Spleen (tissue), 11 donors: ENCODE measurements at regions not wholly inside any gene's neighbourhood (a gene's known extent, or its start where the extent isn't known, plus 50 kb on each side); places are given as distances from the start of the nearest gene placed in this dataset.

ENCODE experiments used
- DNase-seq: peaks from one replicate; pipeline ENCODE4 v3.0.0-alpha.2; 2020
- H3K27ac ChIP-seq, 8 donors: fragments of 200-600 bp; sonication (generic) in 7 of 8; 1 replicate in 4 of 8; 2 replicates in 4 of 8; pipeline versions ENCODE4 v1.5.0 to v1.8.0; 2016 to 2021; ENCODE audit warnings: inconsistent platforms in 4 of 8, mild to moderate bottlenecking in 4 of 8, moderate library complexity in 1 of 8
- H3K27me3 ChIP-seq, 7 donors: fragments of 200-600 bp; sonication (generic) in 6 of 7; replicated peaks in 1 of 7; 1 replicate in 4 of 7; 2 replicates in 3 of 7; pipeline versions ENCODE4 v1.5.0 to v1.8.0; 2016 to 2021; ENCODE audit warnings: inconsistent platforms in 3 of 7, mild to moderate bottlenecking in 1 of 7
- H3K36me3 ChIP-seq, 6 donors: fragments of 200-600 bp; sonication (generic) in 5 of 6; 1 replicate in 4 of 6; 2 replicates in 2 of 6; pipeline versions ENCODE4 v1.5.0 to v1.8.0; 2016 to 2021; ENCODE audit warnings: inconsistent platforms in 2 of 6
- H3K4me1 ChIP-seq, 6 donors: fragments of 200-600 bp; sonication (generic) in 5 of 6; 1 replicate in 3 of 6; 2 replicates in 3 of 6; pipeline versions ENCODE4 v1.5.0 to v1.8.0; 2016 to 2021; ENCODE audit warnings: inconsistent platforms in 3 of 6
- H3K4me3 ChIP-seq, 8 donors: fragments of 200-600 bp; sonication (generic) in 7 of 8; 1 replicate in 4 of 8; 2 replicates in 4 of 8; pipeline versions ENCODE4 v1.5.0 to v1.8.0; 2016 to 2021; ENCODE audit warnings: inconsistent platforms in 4 of 8, mild to moderate bottlenecking in 4 of 8, moderate library complexity in 2 of 8
- H3K9me3 ChIP-seq, 8 donors: fragments of 200-600 bp; sonication (generic) in 7 of 8; 1 replicate in 4 of 8; 2 replicates in 4 of 8; pipeline versions ENCODE4 v1.5.0 to v1.8.0; 2016 to 2021; ENCODE audit warnings: inconsistent platforms in 4 of 8
- POLR2A ChIP-seq, 3 donors: fragments of 450-650 bp; IDR thresholded peaks; one replicate each; pipeline ENCODE4 v1.5.1; 2017; ENCODE audit warnings: antibody characterized with exemption in 3 of 3, mild to moderate bottlenecking in 1 of 3
- POLR2AphosphoS5 ChIP-seq, 3 donors: sonication (generic); formaldehyde crosslinking; IDR thresholded peaks; one replicate each; pipeline ENCODE4 v1.5.1; 2017; ENCODE audit warnings: antibody characterized with exemption in 3 of 3
- WGBS, 5 donors: extraction: QIAGEN DNeasy Blood & Tissue Kit in 3 of 5; methylation state at CpG; one replicate each; pipeline versions ENCODE4 v1.1.5 to v1.1.7; 2013 to 2018; 5-methylcytosine and 5-hydroxymethylcytosine counted together
- intact Hi-C: fragments of 100-400 bp; cut with DNase I; formaldehyde crosslinking; loops from one replicate; pipeline ENCODE4 v1.15.0; 2023; ENCODE audit warnings: low total_unique reads
- TF ChIP-seq, protein P1 (sequence below), 11 experiments: fragments of 200-600 bp in 7 of 11; fragments of 450-650 bp in 4 of 11; sonication (generic) in 4 of 11; IDR thresholded peaks in 8 of 11; conservative IDR thresholded peaks in 3 of 11; 1 replicate in 7 of 11; 2 replicates in 4 of 11; pipeline versions ENCODE4 v1.4.0 to v1.8.0; 2016 to 2021; ENCODE audit warnings: antibody characterized with exemption in 11 of 11, inconsistent platforms in 4 of 11, mild to moderate bottlenecking in 1 of 11
- donor health status: healthy with polysubstance abuse.
- donor health status: DM: no; HTN: no; CAD: no; lungs with moderate emphysema.
- donor health status: DM: no; HTN: no; CAD: no.
- donor health status: Bipolar disorder and iron deficiency.
- donor health status: healthy.
- donor health status: DM: no; HTN: no; CAD: no.
- donor health status: DM: yes; HTN: yes; CAD: no.

- H3K27me3 ChIP-seq = no peaks in the 10 kb centered on the region
- H3K4me3 ChIP-seq = no peak overlapping the region
- no peaks in the 10 kb centered on the region for H3K36me3 ChIP-seq
- intact Hi-C loops = no loop called here
- no peaks in the 10 kb centered on the region for H3K4me1 ChIP-seq
- TF ChIP-seq POLR2A (IDR thresholded peaks at IDR 0.05) (no peak), POLR2AphosphoS5 (IDR thresholded peaks at IDR 0.05) (no peak)
- TF ChIP-seq, protein P1, sequence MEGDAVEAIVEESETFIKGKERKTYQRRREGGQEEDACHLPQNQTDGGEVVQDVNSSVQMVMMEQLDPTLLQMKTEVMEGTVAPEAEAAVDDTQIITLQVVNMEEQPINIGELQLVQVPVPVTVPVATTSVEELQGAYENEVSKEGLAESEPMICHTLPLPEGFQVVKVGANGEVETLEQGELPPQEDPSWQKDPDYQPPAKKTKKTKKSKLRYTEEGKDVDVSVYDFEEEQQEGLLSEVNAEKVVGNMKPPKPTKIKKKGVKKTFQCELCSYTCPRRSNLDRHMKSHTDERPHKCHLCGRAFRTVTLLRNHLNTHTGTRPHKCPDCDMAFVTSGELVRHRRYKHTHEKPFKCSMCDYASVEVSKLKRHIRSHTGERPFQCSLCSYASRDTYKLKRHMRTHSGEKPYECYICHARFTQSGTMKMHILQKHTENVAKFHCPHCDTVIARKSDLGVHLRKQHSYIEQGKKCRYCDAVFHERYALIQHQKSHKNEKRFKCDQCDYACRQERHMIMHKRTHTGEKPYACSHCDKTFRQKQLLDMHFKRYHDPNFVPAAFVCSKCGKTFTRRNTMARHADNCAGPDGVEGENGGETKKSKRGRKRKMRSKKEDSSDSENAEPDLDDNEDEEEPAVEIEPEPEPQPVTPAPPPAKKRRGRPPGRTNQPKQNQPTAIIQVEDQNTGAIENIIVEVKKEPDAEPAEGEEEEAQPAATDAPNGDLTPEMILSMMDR (IDR thresholded peaks at IDR 0.05 in 8 of 11, conservative IDR thresholded peaks at IDR 0.05 in 3 of 11) = no peak
- DNase-seq = no peak
- H3K27ac ChIP-seq = no peak overlapping the region
- no peaks in the 10 kb centered on the region for H3K9me3 ChIP-seq
- WGBS, 5 donors = 90 to 100% (median 94%) methylated on average over 1 of the region's 1 CpG
These were observed 701.6 kb upstream of the ZEB2 start for GRCh38 chr2:145221516-145221915.

GRCh38 chr2:145221032-145221431, 701.1 kb upstream of the ZEB2 start:
- Histone ChIP-seq H3K27ac (no peak overlapping the region), H3K4me1 (no peaks in the 10 kb centered on the region), H3K9me3 (no peaks in the 10 kb centered on the region), H3K4me3 (no peak overlapping the region), H3K36me3 (no peaks in the 10 kb centered on the region), H3K27me3 (no peaks in the 10 kb centered on the region)
- WGBS, 5 donors = 16 to 28% (median 21%) methylated on average over 2 of the region's 2 CpGs
- TF ChIP-seq, protein P1 (IDR thresholded peaks at IDR 0.05 in 8 of 11, conservative IDR thresholded peaks at IDR 0.05 in 3 of 11) = no peak
- TF ChIP-seq POLR2AphosphoS5 (IDR thresholded peaks at IDR 0.05) = no peak
- no peak for TF ChIP-seq POLR2A (IDR thresholded peaks at IDR 0.05)
- no peak for DNase-seq
- intact Hi-C loops = no loop called here

DNA sequence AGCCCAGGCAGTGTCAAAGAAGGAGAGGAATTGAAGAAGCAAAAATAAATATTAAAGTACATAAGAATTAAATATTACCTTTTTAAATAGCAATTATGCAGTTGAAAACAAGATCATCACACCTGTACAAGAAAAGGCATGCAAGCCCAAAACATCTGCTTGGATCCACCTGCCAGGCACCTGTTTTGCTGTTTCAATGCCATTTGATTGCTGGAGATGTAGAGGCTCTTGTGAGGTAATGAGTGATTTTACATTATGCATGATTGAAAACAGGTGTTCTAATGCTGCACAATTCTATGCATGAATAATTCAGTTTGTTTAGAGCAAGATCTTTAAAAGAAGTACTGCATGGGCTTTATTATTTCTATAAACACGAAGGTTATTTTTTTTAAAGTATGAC, 700.6 kb upstream of the ZEB2 start:
- H3K9me3 ChIP-seq = no peaks in the 10 kb centered on the region
- no peak overlapping the region for H3K27ac ChIP-seq
- TF ChIP-seq, protein P1 (IDR thresholded peaks at IDR 0.05 in 8 of 11, conservative IDR thresholded peaks at IDR 0.05 in 3 of 11) = no peak
- TF ChIP-seq POLR2AphosphoS5 (IDR thresholded peaks at IDR 0.05) (no peak), POLR2A (IDR thresholded peaks at IDR 0.05) (no peak)
- 58 to 78% (median 72%) methylated on average over 1 of the region's 1 CpG for WGBS, 5 donors
- no peaks in the 10 kb centered on the region for H3K4me1 ChIP-seq
- H3K27me3 ChIP-seq = no peaks in the 10 kb centered on the region
- intact Hi-C loops = no loop called here
- no peak for DNase-seq
- no peaks in the 10 kb centered on the region for H3K36me3 ChIP-seq
- no peak overlapping the region for H3K4me3 ChIP-seq

- Histone ChIP-seq H3K36me3 (no peaks in the 10 kb centered on the region), H3K27ac (peak overlapping the region in 2 of 8 donors; percentile 0 to 18), H3K27me3 (no peaks in the 10 kb centered on the region), H3K9me3 (peaks cover 0 to 13% (median 8%) of the 10 kb centered on the region in 8 donors), H3K4me1 (peaks cover 0 to 9% (median 0%) of the 10 kb centered on the region in 6 donors), H3K4me3 (no peak overlapping the region)
- 29 to 48% (median 44%) methylated on average over 1 of the region's 1 CpG for whole genome bisulfite sequencing, 5 donors
- intact Hi-C loops = no loop called here
- no peak for TF ChIP-seq POLR2A (IDR thresholded peaks at IDR 0.05)
- TF ChIP-seq, protein P1 (IDR thresholded peaks at IDR 0.05 in 8 of 11, conservative IDR thresholded peaks at IDR 0.05 in 3 of 11) = no peak
- peak in 1 of 3 donors; percentile 73 for TF ChIP-seq POLR2AphosphoS5 (IDR thresholded peaks at IDR 0.05)
- no peak for DNase-seq
These were observed 688.0 kb upstream of the ZEB2 start for GRCh38 chr2:145207884-145208283.
